HL-60 (cell line): ENCODE measurements at regions not wholly inside any gene's neighbourhood (a gene's known extent, or its start where the extent isn't known, plus 50 kb on each side); places are given as distances from the start of the nearest gene placed in this dataset.

Experiments used
- CTCF ChIP-seq: IDR thresholded peaks from one replicate; pipeline ENCODE4 v1.5.1; 2011; ENCODE audit warnings: low read length, control low read depth, inconsistent platforms; ENCODE audit not compliant: insufficient read depth
- POLR2AphosphoS5 ChIP-seq: IDR thresholded peaks from 2 replicates; pipeline ENCODE4 v1.6.1; 2012; ENCODE audit warnings: low read depth

- TF ChIP-seq CTCF = no peak
- TF ChIP-seq POLR2AphosphoS5 = no peak
Observed at GRCh38 chr2:163121483-163121882, 282.9 kb upstream of the KCNH7 start.
